ENCODE measurements at regions not wholly inside any gene's neighbourhood (a gene's known extent, or its start where the extent isn't known, plus 50 kb on each side); places are given as distances from the start of the nearest gene placed in this dataset.

DNA sequence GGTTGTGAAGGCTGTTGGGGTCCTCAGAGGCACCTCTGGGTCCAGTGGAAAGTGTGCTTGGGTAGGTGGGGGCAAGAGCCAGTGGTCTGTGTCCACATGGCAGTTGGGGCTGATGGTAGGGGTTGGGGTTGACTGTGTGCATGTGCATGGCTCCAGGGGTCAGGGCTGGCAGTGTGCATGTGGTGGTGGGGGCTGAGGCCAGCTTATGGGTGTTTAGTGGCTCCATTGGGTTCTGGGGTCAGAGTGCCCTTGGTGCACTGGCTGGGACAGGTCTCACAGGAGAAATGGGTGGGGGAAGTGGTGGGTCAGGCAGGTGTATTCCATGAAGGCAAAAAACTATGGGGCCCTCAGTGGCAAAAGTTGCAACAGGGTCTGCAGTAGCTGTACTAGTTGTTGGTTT, 97.9 kb downstream of the EDEM1 start:
- TF ChIP-seq, protein P1, sequence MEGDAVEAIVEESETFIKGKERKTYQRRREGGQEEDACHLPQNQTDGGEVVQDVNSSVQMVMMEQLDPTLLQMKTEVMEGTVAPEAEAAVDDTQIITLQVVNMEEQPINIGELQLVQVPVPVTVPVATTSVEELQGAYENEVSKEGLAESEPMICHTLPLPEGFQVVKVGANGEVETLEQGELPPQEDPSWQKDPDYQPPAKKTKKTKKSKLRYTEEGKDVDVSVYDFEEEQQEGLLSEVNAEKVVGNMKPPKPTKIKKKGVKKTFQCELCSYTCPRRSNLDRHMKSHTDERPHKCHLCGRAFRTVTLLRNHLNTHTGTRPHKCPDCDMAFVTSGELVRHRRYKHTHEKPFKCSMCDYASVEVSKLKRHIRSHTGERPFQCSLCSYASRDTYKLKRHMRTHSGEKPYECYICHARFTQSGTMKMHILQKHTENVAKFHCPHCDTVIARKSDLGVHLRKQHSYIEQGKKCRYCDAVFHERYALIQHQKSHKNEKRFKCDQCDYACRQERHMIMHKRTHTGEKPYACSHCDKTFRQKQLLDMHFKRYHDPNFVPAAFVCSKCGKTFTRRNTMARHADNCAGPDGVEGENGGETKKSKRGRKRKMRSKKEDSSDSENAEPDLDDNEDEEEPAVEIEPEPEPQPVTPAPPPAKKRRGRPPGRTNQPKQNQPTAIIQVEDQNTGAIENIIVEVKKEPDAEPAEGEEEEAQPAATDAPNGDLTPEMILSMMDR (IDR thresholded peaks at IDR 0.05): no peak
- TF ChIP-seq POLR2A (IDR thresholded peaks at IDR 0.05): no peak
